ENCODE measurements at regions not wholly inside any gene's neighbourhood (a gene's known extent, or its start where the extent isn't known, plus 50 kb on each side); places are given as distances from the start of the nearest gene placed in this dataset.
"Not testable (repeated sequence)": the region's sequence is repeated elsewhere in the genome, so short reads cannot be mapped to it uniquely, and the experiment has no call there.

- not testable (repeated sequence) for DNase-seq (ENCODE audit: low read depth)
These were observed 102.8 kb upstream of the KCNMA1 start for GRCh38 chr10:77740396-77740795.

- no peak for DNase-seq (ENCODE audit: low read depth)
These were observed 101.0 kb upstream of the KCNMA1 start for GRCh38 chr10:77738496-77739158.

GRCh38 chr10:77737608-77738007 is 100.0 kb upstream of the KCNMA1 start:
- DNase-seq (ENCODE audit: low read depth): no peak

- not testable (repeated sequence) for DNase-seq (ENCODE audit: low read depth)
These were observed 97.5 kb upstream of the KCNMA1 start for GRCh38 chr10:77735136-77735535.

- no peak for DNase-seq (ENCODE audit: low read depth)
These were observed 94.8 kb upstream of the KCNMA1 start for GRCh38 chr10:77732213-77733003.

GRCh38 chr10:77727481-77727880 is 89.9 kb upstream of the KCNMA1 start:
- DNase-seq (ENCODE audit: low read depth): no peak

- no peak for DNase-seq (ENCODE audit: low read depth)
These were observed 89.1 kb upstream of the KCNMA1 start for GRCh38 chr10:77726732-77727131.

GRCh38 chr10:77726301-77726700 is 88.7 kb upstream of the KCNMA1 start:
- DNase-seq (ENCODE audit: low read depth): no peak

- no peak for DNase-seq (ENCODE audit: low read depth)
These were observed 87.2 kb upstream of the KCNMA1 start for GRCh38 chr10:77724820-77725219.

- no peak for DNase-seq (ENCODE audit: low read depth)
These were observed 85.8 kb upstream of the KCNMA1 start for GRCh38 chr10:77723376-77723775.

GRCh38 chr10:77722956-77723355 is 85.3 kb upstream of the KCNMA1 start:
- not testable (repeated sequence) for DNase-seq (ENCODE audit: low read depth)

GRCh38 chr10:77721815-77722214 is 84.2 kb upstream of the KCNMA1 start:
- DNase-seq (ENCODE audit: low read depth): no peak

- DNase-seq (ENCODE audit: low read depth): no peak
These were observed 81.3 kb upstream of the KCNMA1 start for GRCh38 chr10:77718957-77719356.

GRCh38 chr10:77718312-77718711 is 80.7 kb upstream of the KCNMA1 start:
- not testable (repeated sequence) for DNase-seq (ENCODE audit: low read depth)

- no peak for DNase-seq (ENCODE audit: low read depth)
These were observed 79.7 kb upstream of the KCNMA1 start for GRCh38 chr10:77717336-77717735.

- DNase-seq (ENCODE audit: low read depth): no peak
These were observed 79.1 kb upstream of the KCNMA1 start for GRCh38 chr10:77716458-77717317.

GRCh38 chr10:77715536-77715935 is 77.9 kb upstream of the KCNMA1 start:
- no peak for DNase-seq (ENCODE audit: low read depth)

- DNase-seq (ENCODE audit: low read depth): no peak
These were observed 77.5 kb upstream of the KCNMA1 start for GRCh38 chr10:77715088-77715487.

- DNase-seq (ENCODE audit: low read depth): no peak
These were observed 76.1 kb upstream of the KCNMA1 start for GRCh38 chr10:77713521-77714280.

GRCh38 chr10:77712207-77712606 is 74.6 kb upstream of the KCNMA1 start:
- no peak for DNase-seq (ENCODE audit: low read depth)

GRCh38 chr10:77711683-77712049 is 74.1 kb upstream of the KCNMA1 start:
- no peak for DNase-seq (ENCODE audit: low read depth)
